WTC11 (cell line): ENCODE measurements at regions not wholly inside any gene's neighbourhood (a gene's known extent, or its start where the extent isn't known, plus 50 kb on each side); places are given as distances from the start of the nearest gene placed in this dataset.

Experiments
- ATAC-seq: fragments of 200-7000 bp; cut with Tn5 transposase; 2 replicates; pipeline ENCODE4 v1.10.0; 2021; ENCODE audit warnings: mild to moderate bottlenecking, moderate library complexity
- CTCF ChIA-PET: fragments of 300-600 bp; sonication (Branson Sonifier 250); formaldehyde crosslinking; loops from one replicate; lab custom pipeline; 2021; ENCODE audit warnings: antibody characterized with exemption; lab: Charles Lee
- POLR2A ChIA-PET: fragments of 350-600 bp; sonication (Branson Sonifier 250); formaldehyde crosslinking; loops from one replicate; lab custom pipeline; 2021; ENCODE audit warnings: antibody characterized with exemption; lab: Charles Lee
- DNase-seq: peaks from one replicate; pipeline ENCODE4 v3.0.0; 2021; ENCODE audit warnings: low spot score
- H3K27ac Mint-ChIP-seq: 2 replicates; pipeline ENCODE4 v1.8.0; 2021; ENCODE audit warnings: mixed read lengths
- H3K27me3 Mint-ChIP-seq: 2 replicates; pipeline ENCODE4 v1.8.0; 2021; ENCODE audit warnings: low read depth, mild to moderate bottlenecking, moderate library complexity, mixed read lengths
- H3K36me3 Mint-ChIP-seq: 2 replicates; pipeline ENCODE4 v1.8.0; 2021; ENCODE audit warnings: mixed read lengths
- H3K4me1 Mint-ChIP-seq: 2 replicates; pipeline ENCODE4 v1.8.0; 2022; ENCODE audit warnings: mixed read lengths
- H3K4me3 Mint-ChIP-seq: 2 replicates; pipeline ENCODE4 v1.8.0; 2021; ENCODE audit warnings: mild to moderate bottlenecking, moderate library complexity, mixed read lengths
- H3K9me3 Mint-ChIP-seq: 2 replicates; pipeline ENCODE4 v1.8.0; 2021; ENCODE audit warnings: mixed read lengths
- CDX4 ChIP-seq: fragments of 250-450 bp; sonication (Bioruptor Pico); IDR thresholded peaks from 2 replicates; pipeline ENCODE4 v1.9.0; 2021; ENCODE audit warnings: moderate library complexity, mild to moderate bottlenecking, inconsistent platforms, borderline replicate concordance
- CREB1 ChIP-seq: sonication (generic); formaldehyde crosslinking; IDR thresholded peaks from 2 replicates; pipeline ENCODE4 v1.8.0; 2023; ENCODE audit warnings: mild to moderate bottlenecking, missing genetic modification reagents
- CREM ChIP-seq: sonication (generic); formaldehyde crosslinking; IDR thresholded peaks from 2 replicates; pipeline ENCODE4 v1.8.1; 2022; ENCODE audit warnings: mild to moderate bottlenecking, missing genetic modification reagents, moderate library complexity
- E2F4 ChIP-seq: sonication (generic); formaldehyde crosslinking; IDR thresholded peaks from 2 replicates; pipeline ENCODE4 v1.8.1; 2022; ENCODE audit warnings: low read depth, mild to moderate bottlenecking, moderate library complexity, missing genetic modification reagents, borderline replicate concordance
- ETV6 ChIP-seq: sonication (generic); formaldehyde crosslinking; IDR thresholded peaks from 2 replicates; pipeline ENCODE4 v1.8.1; 2022; ENCODE audit warnings: mild to moderate bottlenecking, missing genetic modification reagents
- FOXP4 ChIP-seq: sonication (generic); formaldehyde crosslinking; IDR thresholded peaks from 2 replicates; pipeline ENCODE4 v1.8.0; 2022; ENCODE audit warnings: mild to moderate bottlenecking, missing genetic modification reagents
- GTF2I ChIP-seq: fragments of 250-450 bp; sonication (Bioruptor Pico); conservative IDR thresholded peaks from 2 replicates; pipeline ENCODE4 v1.4.0; 2021; ENCODE audit warnings: mild to moderate bottlenecking
- IRF1 ChIP-seq: sonication (generic); formaldehyde crosslinking; IDR thresholded peaks from 2 replicates; pipeline ENCODE4 v1.8.0; 2023; ENCODE audit warnings: missing genetic modification reagents
- IRF2 ChIP-seq: sonication (generic); formaldehyde crosslinking; IDR thresholded peaks from 2 replicates; pipeline ENCODE4 v1.8.0; 2022; ENCODE audit warnings: low read depth, missing genetic modification reagents, borderline replicate concordance
- NFYB ChIP-seq: sonication (generic); formaldehyde crosslinking; conservative IDR thresholded peaks from 2 replicates; pipeline ENCODE4 v1.8.0; 2022; ENCODE audit warnings: low read depth, missing genetic modification reagents
- PREB ChIP-seq: sonication (generic); formaldehyde crosslinking; IDR thresholded peaks from 2 replicates; pipeline ENCODE4 v1.8.1; 2022; ENCODE audit warnings: mild to moderate bottlenecking, missing genetic modification reagents, moderate library complexity, borderline replicate concordance
- STAT6 ChIP-seq: sonication (generic); formaldehyde crosslinking; conservative IDR thresholded peaks from 2 replicates; pipeline ENCODE4 v1.8.1; 2023; ENCODE audit warnings: mild to moderate bottlenecking, low read depth, missing genetic modification reagents, moderate library complexity
- ZBTB21 ChIP-seq: sonication (generic); formaldehyde crosslinking; IDR thresholded peaks from 2 replicates; pipeline ENCODE4 v1.8.1; 2023; ENCODE audit warnings: mild to moderate bottlenecking, missing genetic modification reagents, borderline replicate concordance
- ZBTB43 ChIP-seq: sonication (generic); formaldehyde crosslinking; IDR thresholded peaks from 2 replicates; pipeline ENCODE4 v1.8.1; 2023; ENCODE audit warnings: mild to moderate bottlenecking, missing genetic modification reagents
- ZNF263 ChIP-seq: sonication (generic); formaldehyde crosslinking; IDR thresholded peaks from 2 replicates; pipeline ENCODE4 v1.8.1; 2022; ENCODE audit warnings: low read depth, mild to moderate bottlenecking, moderate library complexity, missing genetic modification reagents
- ZNF416 ChIP-seq: fragments of 250-450 bp; sonication (Bioruptor Pico); IDR thresholded peaks from 2 replicates; pipeline ENCODE4 v1.9.0; 2021; ENCODE audit warnings: mild to moderate bottlenecking, inconsistent platforms
- TF ChIP-seq, protein P1 (sequence below): fragments of 250-450 bp; sonication (Bioruptor Pico); conservative IDR thresholded peaks from 2 replicates; pipeline ENCODE4 v1.9.0; 2021; ENCODE audit warnings: mild to moderate bottlenecking
- TF ChIP-seq, protein P2 (sequence below): sonication (generic); formaldehyde crosslinking; IDR thresholded peaks from 2 replicates; pipeline ENCODE4 v1.8.1; 2023; ENCODE audit warnings: mild to moderate bottlenecking, missing genetic modification reagents, moderate library complexity
- TF ChIP-seq, protein P3 (sequence below): sonication (generic); formaldehyde crosslinking; conservative IDR thresholded peaks from 2 replicates; pipeline ENCODE4 v1.8.1; 2022; ENCODE audit warnings: mild to moderate bottlenecking, missing genetic modification reagents

- Mint-ChIP-seq H3K9me3 (peaks cover 4% of the 10 kb centered on the region), H3K4me3 (no peak overlapping the region)
- POLR2A ChIA-PET = no interaction called here
- no peak for DNase-seq
- no peak for TF ChIP-seq IRF1
- no peak for TF ChIP-seq ETV6
- TF ChIP-seq E2F4 (CRISPR knock-in tag) = no peak
- no peak for TF ChIP-seq ZBTB21 (CRISPR knock-in tag)
- no peak for TF ChIP-seq CREM
- TF ChIP-seq FOXP4 (CRISPR knock-in tag) = no peak
- TF ChIP-seq, protein P1, sequence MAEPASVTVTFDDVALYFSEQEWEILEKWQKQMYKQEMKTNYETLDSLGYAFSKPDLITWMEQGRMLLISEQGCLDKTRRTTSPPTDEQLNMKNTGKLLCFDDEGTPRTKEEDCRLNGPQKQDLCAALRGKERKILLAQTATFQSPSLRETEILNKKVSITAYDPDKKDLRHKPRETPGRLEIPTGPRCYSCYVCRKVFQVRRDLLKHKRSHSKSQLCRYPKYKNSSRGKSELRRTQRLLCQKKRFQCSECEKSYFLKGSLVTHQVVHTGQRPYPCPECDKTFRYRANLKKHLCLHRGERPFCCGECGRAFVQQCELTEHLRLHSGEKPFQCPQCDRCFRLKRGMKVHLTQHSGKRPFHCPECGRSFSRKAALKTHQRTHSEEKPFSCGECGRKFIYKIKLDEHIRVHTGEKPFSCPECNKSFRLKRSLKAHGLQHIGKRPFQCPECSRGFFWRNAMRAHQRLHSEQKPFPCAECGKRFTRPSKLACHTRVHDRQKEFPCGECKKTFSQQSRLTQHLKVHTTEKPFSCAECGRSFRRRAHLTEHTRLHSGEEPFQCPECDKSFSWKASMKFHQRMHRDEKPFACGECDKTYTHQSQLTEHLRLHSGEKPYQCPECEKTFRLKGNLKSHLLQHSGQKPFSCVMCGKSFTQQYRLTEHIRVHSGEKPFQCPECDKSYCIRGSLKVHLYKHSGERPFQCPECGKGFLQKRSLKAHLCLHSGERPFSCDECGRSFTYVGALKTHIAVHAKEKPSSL (CRISPR knock-in tag) = no peak
- no peak for TF ChIP-seq CDX4 (CRISPR knock-in tag)
- TF ChIP-seq CREB1 (CRISPR knock-in tag) = no peak
- TF ChIP-seq IRF2 = no peak
- TF ChIP-seq, protein P2, sequence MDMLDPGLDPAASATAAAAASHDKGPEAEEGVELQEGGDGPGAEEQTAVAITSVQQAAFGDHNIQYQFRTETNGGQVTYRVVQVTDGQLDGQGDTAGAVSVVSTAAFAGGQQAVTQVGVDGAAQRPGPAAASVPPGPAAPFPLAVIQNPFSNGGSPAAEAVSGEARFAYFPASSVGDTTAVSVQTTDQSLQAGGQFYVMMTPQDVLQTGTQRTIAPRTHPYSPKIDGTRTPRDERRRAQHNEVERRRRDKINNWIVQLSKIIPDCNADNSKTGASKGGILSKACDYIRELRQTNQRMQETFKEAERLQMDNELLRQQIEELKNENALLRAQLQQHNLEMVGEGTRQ = no peak
- TF ChIP-seq ZNF263 (CRISPR knock-in tag) = no peak
- no peak for TF ChIP-seq ZNF416 (CRISPR knock-in tag)
- no peak for TF ChIP-seq NFYB (CRISPR knock-in tag)
- TF ChIP-seq GTF2I (CRISPR knock-in tag) = no peak
- no peak for TF ChIP-seq ZBTB43 (CRISPR knock-in tag)
- TF ChIP-seq, protein P3, sequence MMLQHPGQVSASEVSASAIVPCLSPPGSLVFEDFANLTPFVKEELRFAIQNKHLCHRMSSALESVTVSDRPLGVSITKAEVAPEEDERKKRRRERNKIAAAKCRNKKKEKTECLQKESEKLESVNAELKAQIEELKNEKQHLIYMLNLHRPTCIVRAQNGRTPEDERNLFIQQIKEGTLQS (CRISPR knock-in tag) = no peak
- TF ChIP-seq, all 79 proteins: peak for 0
- no peaks in the 10 kb centered on the region for H3K27me3 Mint-ChIP-seq
- ATAC-seq = no peak
- no peaks in the 10 kb centered on the region for H3K36me3 Mint-ChIP-seq
- CTCF ChIA-PET = no interaction called here
- H3K27ac Mint-ChIP-seq = no peak overlapping the region
- H3K4me1 Mint-ChIP-seq = no peaks in the 10 kb centered on the region
These were observed 333.6 kb upstream of the ZNF32 start for GRCh38 chr10:43982250-43982649.

- Mint-ChIP-seq H3K9me3 (peaks cover 3% of the 10 kb centered on the region), H3K4me1 (no peaks in the 10 kb centered on the region), H3K36me3 (no peaks in the 10 kb centered on the region), H3K27ac (no peak overlapping the region), H3K27me3 (no peaks in the 10 kb centered on the region), H3K4me3 (no peak overlapping the region)
- ChIA-PET CTCF (no interaction called here), POLR2A (no interaction called here)
- ATAC-seq (no peak), DNase-seq (no peak)
- TF ChIP-seq PREB (CRISPR knock-in tag) = no peak
- no peak for TF ChIP-seq CREB1 (CRISPR knock-in tag)
- no peak for TF ChIP-seq STAT6 (CRISPR knock-in tag)
These were observed 333.0 kb upstream of the ZNF32 start for GRCh38 chr10:43981696-43982095.
